Heart right ventricle (tissue), 16 donors: ENCODE measurements at regions not wholly inside any gene's neighbourhood (a gene's known extent, or its start where the extent isn't known, plus 50 kb on each side); places are given as distances from the start of the nearest gene placed in this dataset.

Source experiments
- ATAC-seq, 8 donors: fragments of 200-7000 bp; cut with Tn5 transposase; one replicate each; pipeline ENCODE4 v1.9.1; 2020; ENCODE audit warnings: mild to moderate bottlenecking in 8 of 8, moderate library complexity in 8 of 8, moderate number of reproducible peaks in 1 of 8
- DNase-seq, 2 donors: peaks; one replicate each; pipeline ENCODE4 v3.0.0-alpha.2; 2020
- H3K27ac ChIP-seq, 10 donors: fragments of 200-600 bp; sonication (generic) in 2 of 10; one replicate each; pipeline versions ENCODE4 v1.5.0 to v1.8.0; 2020 to 2022; ENCODE audit warnings: mild to moderate bottlenecking in 3 of 10
- H3K27me3 ChIP-seq, 7 donors: fragments of 200-600 bp; one replicate each; pipeline ENCODE4 v1.8.0; 2021 to 2022; ENCODE audit warnings: mild to moderate bottlenecking in 2 of 7
- H3K36me3 ChIP-seq, 9 donors: fragments of 200-600 bp; sonication (generic) in 1 of 9; one replicate each; pipeline versions ENCODE4 v1.5.0 to v1.8.0; 2020 to 2022; ENCODE audit warnings: mild to moderate bottlenecking in 2 of 9
- H3K4me1 ChIP-seq, 9 donors: fragments of 200-600 bp; sonication (generic) in 1 of 9; one replicate each; pipeline versions ENCODE4 v1.5.0 to v1.8.0; 2020 to 2022; ENCODE audit warnings: mild to moderate bottlenecking in 4 of 9
- H3K4me3 ChIP-seq, 10 donors: fragments of 200-600 bp; sonication (generic) in 2 of 10; one replicate each; pipeline versions ENCODE4 v1.5.0 to v1.8.0; 2020 to 2022; ENCODE audit warnings: mild to moderate bottlenecking in 7 of 10, moderate library complexity in 2 of 10
- H3K9me3 ChIP-seq, 11 donors: fragments of 200-600 bp in 10 of 11; sonication (generic) in 2 of 11; one replicate each; pipeline versions ENCODE4 v1.5.0 to v1.8.0; 2013 to 2022; ENCODE audit warnings: mild to moderate bottlenecking in 2 of 11, control low read depth in 1 of 11, moderate library complexity in 1 of 11
- WGBS, 2 donors: extraction: QIAGEN DNeasy Blood & Tissue Kit; methylation state at CpG; one replicate each; pipeline ENCODE4 v1.1.7; 2013; ENCODE audit warnings: inconsistent platforms in 1 of 2; 5-methylcytosine and 5-hydroxymethylcytosine counted together
- intact Hi-C, 10 donors: fragments of 100-400 bp; cut with DNase I; formaldehyde crosslinking; loops; one replicate each; pipeline versions ENCODE4 v1.11.1 to v1.14.2; 2022
- TF ChIP-seq, protein P1 (sequence below), 9 donors: fragments of 200-600 bp; sonication (generic) in 2 of 9; IDR thresholded peaks; one replicate each; pipeline versions ENCODE4 v1.5.0 to v1.8.0; 2021 to 2022; ENCODE audit warnings: antibody characterized with exemption in 9 of 9, mild to moderate bottlenecking in 5 of 9, moderate library complexity in 1 of 9
- donor health status: Arrhythmogenic right ventricular cardiomyopathy.
- donor health status: ischemic (EF 13 %, LVEDD 7.1; RV severe dilation, severe dysfunction).
- donor health status: healthy with polysubstance abuse.
- donor health status: DM: no; HTN: yes; CAD: no.
- donor health status: DM: no; HTN: no; CAD: no.
- donor health status: ischemic (EF 25% LVEDD 6.9; RV normal size, moderate dysfunction).
- donor health status: ischemic (EF 25% LVEDD 5.7; RV mildly dilated, moderate dysfunction).
- donor health status: healthy.
- donor health status: DM: yes; HTN: yes; CAD: no.
- donor health status: Ischemic cardiomyopathy.
- donor health status: ischemic (EF 35%, LVEDD 5.7; RV mildly dilated, moderate dysfunction).
- donor health status: nonischemic (EF 11% LVEDD 7.7; RV severe dilation, severe dysfunction).
- donor health status: DM: yes; HTN: yes; CAD: no.
- donor health status: PGD.
- donor health status: ischemic (EF 29% LVEDD 5.4; RV normal size, mild dysfunction).
- donor health status: nonischemic (EF 23%, LVEDD 6.1; RV moderate dilation, normal function).

DNA sequence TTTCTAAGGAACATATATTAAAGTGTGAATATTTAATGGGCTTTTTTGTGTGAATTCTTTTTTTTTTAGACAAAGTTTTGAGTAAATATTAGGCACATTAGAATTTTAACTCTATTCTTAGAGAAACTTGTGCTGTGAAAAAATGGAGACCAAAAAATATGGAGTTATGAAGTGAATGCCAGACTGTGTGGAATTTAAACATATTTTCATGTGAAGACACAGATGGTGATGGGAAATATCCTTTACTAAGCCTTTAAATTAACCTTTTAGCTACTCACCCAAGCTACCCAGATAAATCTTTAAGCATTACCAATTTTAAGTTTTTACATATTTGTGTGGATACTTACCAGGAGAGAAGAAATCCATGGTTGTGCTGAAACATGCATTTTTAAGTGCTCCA, 148.8 kb upstream of the OTX2 start:
- ATAC-seq (no peak), DNase-seq (no peak)
- Histone ChIP-seq H3K27me3 (peaks cover 0 to 9% (median 0%) of the 10 kb centered on the region in 7 donors), H3K4me3 (no peak overlapping the region), H3K27ac (no peak overlapping the region), H3K9me3 (no peaks in the 10 kb centered on the region), H3K36me3 (no peaks in the 10 kb centered on the region), H3K4me1 (no peaks in the 10 kb centered on the region)
- TF ChIP-seq, protein P1, sequence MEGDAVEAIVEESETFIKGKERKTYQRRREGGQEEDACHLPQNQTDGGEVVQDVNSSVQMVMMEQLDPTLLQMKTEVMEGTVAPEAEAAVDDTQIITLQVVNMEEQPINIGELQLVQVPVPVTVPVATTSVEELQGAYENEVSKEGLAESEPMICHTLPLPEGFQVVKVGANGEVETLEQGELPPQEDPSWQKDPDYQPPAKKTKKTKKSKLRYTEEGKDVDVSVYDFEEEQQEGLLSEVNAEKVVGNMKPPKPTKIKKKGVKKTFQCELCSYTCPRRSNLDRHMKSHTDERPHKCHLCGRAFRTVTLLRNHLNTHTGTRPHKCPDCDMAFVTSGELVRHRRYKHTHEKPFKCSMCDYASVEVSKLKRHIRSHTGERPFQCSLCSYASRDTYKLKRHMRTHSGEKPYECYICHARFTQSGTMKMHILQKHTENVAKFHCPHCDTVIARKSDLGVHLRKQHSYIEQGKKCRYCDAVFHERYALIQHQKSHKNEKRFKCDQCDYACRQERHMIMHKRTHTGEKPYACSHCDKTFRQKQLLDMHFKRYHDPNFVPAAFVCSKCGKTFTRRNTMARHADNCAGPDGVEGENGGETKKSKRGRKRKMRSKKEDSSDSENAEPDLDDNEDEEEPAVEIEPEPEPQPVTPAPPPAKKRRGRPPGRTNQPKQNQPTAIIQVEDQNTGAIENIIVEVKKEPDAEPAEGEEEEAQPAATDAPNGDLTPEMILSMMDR (IDR thresholded peaks at IDR 0.05): no peak
- intact Hi-C loops: no loop called here

DNA sequence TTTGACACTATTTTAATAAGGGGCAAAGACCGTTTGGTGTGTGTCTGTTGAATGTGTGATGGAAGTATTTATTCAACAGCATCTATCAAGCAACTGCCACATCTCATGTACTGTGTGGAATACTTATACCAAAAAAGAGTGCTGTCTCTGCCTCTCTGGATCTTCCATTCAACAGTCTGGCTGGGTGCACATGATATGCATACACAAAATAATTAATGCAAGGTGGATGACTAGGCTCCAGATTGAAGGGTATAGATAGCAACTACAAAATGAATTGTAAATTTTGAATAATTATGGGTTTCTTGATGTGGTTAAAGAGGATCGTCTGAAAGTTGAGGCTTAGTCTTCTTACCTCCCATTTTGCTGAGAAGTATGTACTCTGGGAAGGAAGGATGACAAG, 145.9 kb upstream of the OTX2 start:
- H3K4me3 ChIP-seq: no peak overlapping the region
- no peaks in the 10 kb centered on the region for H3K9me3 ChIP-seq
- intact Hi-C loops: no loop called here
- H3K36me3 ChIP-seq: no peaks in the 10 kb centered on the region
- H3K27ac ChIP-seq: no peak overlapping the region
- H3K27me3 ChIP-seq: peaks cover 0 to 25% (median 5%) of the 10 kb centered on the region in 7 donors
- TF ChIP-seq, protein P1 (IDR thresholded peaks at IDR 0.05): no peak
- DNase-seq (no peak), ATAC-seq (no peak)
- no peaks in the 10 kb centered on the region for H3K4me1 ChIP-seq
- 50 to 61% methylated on average over 2 of the region's 2 CpGs for WGBS, 2 donors

DNA sequence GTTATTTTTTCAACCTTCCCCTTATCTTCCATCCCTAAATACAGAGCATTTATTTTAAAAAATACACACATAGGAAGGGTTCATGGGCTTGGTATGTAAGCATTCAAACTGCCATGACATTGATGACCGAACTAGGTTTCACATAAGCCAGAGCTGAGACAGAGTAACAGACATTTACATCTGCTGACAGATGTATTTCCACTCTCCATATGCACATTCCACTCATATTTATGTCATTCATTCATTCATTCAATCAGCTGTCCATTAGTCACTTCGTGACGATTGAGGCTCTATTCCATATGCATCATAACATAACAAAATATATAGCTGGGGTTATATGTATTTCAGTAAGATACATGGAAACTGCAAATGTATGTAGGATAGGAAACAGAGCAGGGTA, 145.5 kb upstream of the OTX2 start:
- DNase-seq (no peak), ATAC-seq (no peak)
- Histone ChIP-seq H3K27ac (no peak overlapping the region), H3K27me3 (peaks cover 0 to 25% (median 5%) of the 10 kb centered on the region in 7 donors), H3K4me3 (no peak overlapping the region), H3K4me1 (no peaks in the 10 kb centered on the region), H3K9me3 (no peaks in the 10 kb centered on the region), H3K36me3 (no peaks in the 10 kb centered on the region)
- TF ChIP-seq, protein P1 (IDR thresholded peaks at IDR 0.05): no peak
- intact Hi-C loops: no loop called here
- 64 to 71% methylated on average over 3 of the region's 3 CpGs for WGBS, 2 donors

DNA sequence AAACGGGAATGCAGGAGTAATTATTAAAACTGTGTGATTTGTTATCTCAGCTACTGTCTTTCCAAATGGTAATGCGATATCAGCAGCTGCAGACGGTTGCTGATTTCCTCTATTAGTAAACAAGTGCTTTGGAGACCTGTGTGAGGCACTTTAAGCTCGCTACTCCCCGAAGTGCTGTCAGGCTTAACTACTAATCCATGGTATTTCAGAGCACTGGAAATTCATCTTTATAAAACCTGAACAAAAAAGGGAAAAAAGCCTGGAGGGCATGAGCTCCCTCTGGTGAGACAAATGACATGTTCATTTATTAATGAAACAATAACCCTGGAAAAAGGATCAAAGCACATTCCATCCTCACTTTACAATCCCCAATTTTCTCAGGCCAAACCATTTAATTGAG, 143.6 kb upstream of the OTX2 start:
- Histone ChIP-seq H3K27me3 (peaks cover 0 to 37% (median 5%) of the 10 kb centered on the region in 7 donors), H3K4me3 (no peak overlapping the region), H3K4me1 (no peaks in the 10 kb centered on the region), H3K36me3 (no peaks in the 10 kb centered on the region), H3K27ac (no peak overlapping the region), H3K9me3 (no peaks in the 10 kb centered on the region)
- no peak for DNase-seq
- TF ChIP-seq, protein P1 (IDR thresholded peaks at IDR 0.05): no peak
- intact Hi-C loops: no loop called here
- 25 to 27% methylated on average over 5 of the region's 5 CpGs for WGBS, 2 donors
- no peak for ATAC-seq
